Neutrophil (primary cell): ENCODE measurements at regions not wholly inside any gene's neighbourhood (a gene's known extent, or its start where the extent isn't known, plus 50 kb on each side); places are given as distances from the start of the nearest gene placed in this dataset.
"Not testable (repeated sequence)": the region's sequence is repeated elsewhere in the genome, so short reads cannot be mapped to it uniquely, and the experiment has no call there.

Experiments
- H3K27ac ChIP-seq: fragments of 200-600 bp; sonication (generic); 2 replicates; pipeline ENCODE4 v1.5.1; 2016; ENCODE audit warnings: mild to moderate bottlenecking, moderate library complexity
- H3K27me3 ChIP-seq: fragments of 200-600 bp; sonication (generic); 2 replicates; pipeline ENCODE4 v1.6.0; 2016; ENCODE audit warnings: mild to moderate bottlenecking
- H3K36me3 ChIP-seq: fragments of 200-600 bp; sonication (generic); 2 replicates; pipeline ENCODE4 v1.5.1; 2017
- H3K4me1 ChIP-seq, 2 experiments: fragments of 200-600 bp in 1 of 2; sonication (generic) in 1 of 2; 1 replicate in 1 of 2; 2 replicates in 1 of 2; pipeline versions ENCODE4 v1.5.1 to v1.6.1; 2013 to 2016; ENCODE audit warnings: low read depth in 1 of 2, low read length in 1 of 2, mild to moderate bottlenecking in 1 of 2, moderate library complexity in 1 of 2; ENCODE audit not compliant: control insufficient read depth in 1 of 2, insufficient read depth in 1 of 2
- H3K4me3 ChIP-seq, 2 experiments: fragments of 200-600 bp in 1 of 2; sonication (generic) in 1 of 2; 1 replicate in 1 of 2; 2 replicates in 1 of 2; pipeline ENCODE4 v1.5.1; 2013 to 2016; ENCODE audit warnings: low read depth in 1 of 2, low read length in 1 of 2, mild to moderate bottlenecking in 1 of 2, moderate library complexity in 1 of 2
- H3K9me3 ChIP-seq: fragments of 200-600 bp; sonication (generic); 2 replicates; pipeline ENCODE4 v1.5.1; 2016
- CTCF ChIP-seq: fragments of 200-600 bp; sonication (generic); IDR thresholded peaks from 2 replicates; pipeline ENCODE4 v1.5.1; 2016; ENCODE audit warnings: antibody characterized with exemption

DNA sequence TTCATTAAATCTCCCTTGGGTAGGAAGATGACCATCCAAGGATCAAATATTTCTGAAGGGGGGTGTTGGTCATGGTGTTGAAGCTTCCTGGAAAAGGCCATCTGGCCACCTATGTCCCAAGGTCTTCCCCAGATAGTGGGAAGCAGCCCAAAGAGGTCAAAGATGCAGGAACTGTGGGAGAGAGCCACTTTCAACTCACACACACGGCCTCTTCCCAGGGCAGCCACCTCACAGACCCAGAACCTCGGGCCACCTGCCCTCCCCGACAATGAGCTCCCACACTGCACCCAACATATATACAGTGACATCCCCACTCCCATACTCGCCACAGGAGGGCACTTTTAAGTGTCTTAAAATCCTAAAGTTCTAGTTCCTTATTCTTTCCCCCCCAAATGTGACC lies 164.5 kb upstream of the ETV3 start:
- no peaks in the 10 kb centered on the region for H3K36me3 ChIP-seq
- H3K9me3 ChIP-seq: no peaks in the 10 kb centered on the region
- H3K27me3 ChIP-seq: peaks cover 9% of the 10 kb centered on the region
- H3K27ac ChIP-seq: no peak overlapping the region
- no peaks in the 10 kb centered on the region for H3K4me1 ChIP-seq
- TF ChIP-seq CTCF: no peak
- H3K4me3 ChIP-seq: no peak overlapping the region

- H3K9me3 ChIP-seq: no peaks in the 10 kb centered on the region
- H3K36me3 ChIP-seq: no peaks in the 10 kb centered on the region
- H3K27me3 ChIP-seq: peaks cover 9% of the 10 kb centered on the region
- H3K27ac ChIP-seq: no peak overlapping the region
- no peak overlapping the region for H3K4me3 ChIP-seq
- no peak for TF ChIP-seq CTCF
- no peaks in the 10 kb centered on the region for H3K4me1 ChIP-seq
Measured at GRCh38 chr1:157302199-157302497, 164.0 kb upstream of the ETV3 start.

- no peaks in the 10 kb centered on the region for H3K4me1 ChIP-seq
- H3K36me3 ChIP-seq: no peaks in the 10 kb centered on the region
- H3K9me3 ChIP-seq: no peaks in the 10 kb centered on the region
- no peak for TF ChIP-seq CTCF
- peaks cover 9% of the 10 kb centered on the region for H3K27me3 ChIP-seq
- no peak overlapping the region for H3K4me3 ChIP-seq
- no peak overlapping the region for H3K27ac ChIP-seq
Measured at GRCh38 chr1:157301477-157302198, 163.4 kb upstream of the ETV3 start.

DNA sequence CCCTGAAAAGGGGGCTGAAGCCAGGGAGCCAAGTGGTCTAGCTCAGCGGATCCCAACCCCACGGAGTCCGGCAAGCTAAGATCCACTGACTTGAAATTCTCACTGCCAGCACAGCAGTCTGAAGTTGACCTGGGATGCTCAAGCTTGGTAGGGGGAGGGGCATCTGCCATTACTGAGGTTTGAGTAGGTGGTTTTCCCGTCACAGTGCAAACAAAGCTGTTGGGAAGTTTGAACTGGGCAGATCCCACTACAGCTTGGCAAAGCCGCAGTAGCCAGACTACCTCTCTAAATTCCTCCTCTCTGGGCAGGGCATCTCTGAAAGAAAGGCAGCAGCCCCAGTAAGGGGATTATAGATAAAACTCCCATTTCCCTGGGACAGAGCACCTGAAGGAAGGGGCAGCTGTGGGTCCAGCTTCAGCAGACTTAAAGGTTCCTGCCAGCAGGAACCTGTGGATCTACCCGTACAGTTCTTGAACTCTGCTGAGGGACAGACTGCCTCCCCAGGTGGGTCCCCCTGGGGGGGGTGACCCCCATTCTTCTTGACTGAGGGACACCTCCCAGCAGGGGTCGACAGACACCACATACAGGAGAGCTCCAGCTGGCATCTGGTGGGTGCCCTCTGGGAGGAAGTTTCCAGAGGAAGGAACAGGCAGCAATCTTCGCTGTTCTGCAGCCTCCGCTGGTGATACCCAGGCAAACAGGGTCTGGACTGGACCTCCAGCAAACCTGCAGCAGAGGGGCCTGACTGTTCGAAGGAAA lies 156.4 kb upstream of the ETV3 start:
- not testable (repeated sequence) for H3K4me1 ChIP-seq, H3K4me3 ChIP-seq, H3K36me3 ChIP-seq, H3K27me3 ChIP-seq, H3K27ac ChIP-seq, H3K9me3 ChIP-seq

DNA sequence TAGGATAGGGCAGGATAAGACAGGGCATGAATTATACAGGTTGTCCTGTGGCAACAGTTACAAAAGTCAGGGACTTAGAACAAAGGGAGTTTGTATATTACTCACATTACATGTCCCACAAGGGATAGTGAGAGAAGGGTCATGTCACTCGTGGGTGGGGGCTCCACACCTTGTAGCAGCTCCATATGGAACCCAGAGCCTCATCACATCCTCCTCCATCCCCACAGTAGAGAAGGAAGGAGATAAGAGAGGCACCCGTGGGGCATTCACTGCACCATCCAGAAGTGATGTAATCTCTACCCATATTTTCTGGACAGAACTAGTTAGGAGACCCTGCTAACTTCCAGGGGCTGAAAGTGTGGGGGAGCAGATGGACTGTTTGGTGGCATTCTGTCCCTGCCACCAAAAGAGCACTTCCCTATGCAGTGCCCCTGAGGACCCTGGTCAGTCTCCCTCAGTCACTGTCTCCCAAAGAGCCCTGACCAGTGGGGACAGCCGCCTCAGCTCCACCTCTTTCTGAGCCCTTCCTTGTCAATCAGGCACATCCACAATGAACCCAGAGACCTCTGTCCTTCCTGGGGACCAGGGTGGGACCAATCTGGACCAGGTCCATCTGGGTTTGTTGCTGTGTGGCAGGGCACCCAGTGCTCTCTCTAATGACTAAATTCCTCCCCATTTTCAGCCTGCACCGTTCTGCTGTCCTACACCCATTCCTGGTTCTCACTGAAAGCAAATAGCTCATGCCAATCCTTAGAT lies 154.8 kb upstream of the ETV3 start:
- H3K27me3 ChIP-seq: no peaks in the 10 kb centered on the region

More for the DNA sequence above, 154.8 kb upstream of the ETV3 start:
- Histone ChIP-seq H3K4me1 (no peaks in the 10 kb centered on the region), H3K4me3 (no peak overlapping the region), H3K9me3 (no peaks in the 10 kb centered on the region), H3K36me3 (no peaks in the 10 kb centered on the region), H3K27ac (no peak overlapping the region)
- no peak for TF ChIP-seq CTCF
